ENCODE measurements at regions not wholly inside any gene's neighbourhood (a gene's known extent, or its start where the extent isn't known, plus 50 kb on each side); places are given as distances from the start of the nearest gene placed in this dataset.

GRCh38 chr14:42370056-42370455 is 763.4 kb downstream of the LRFN5 start:
- H3K27ac ChIP-seq (ENCODE audit: low read depth), result no peak overlapping the region
- H3K4me1 ChIP-seq (ENCODE audit: insufficient read depth), result no peaks in the 10 kb centered on the region
- no peak overlapping the region for H3K4me3 ChIP-seq (ENCODE audit: low read depth, low read length)
- DNase-seq (ENCODE audit: extremely low spot score), result no peak
- H3K36me3 ChIP-seq (ENCODE audit: insufficient read depth), result no peaks in the 10 kb centered on the region
- 98% methylated on average over 1 of the region's 1 CpG for WGBS

- no peak overlapping the region for H3K27ac ChIP-seq (ENCODE audit: low read depth)
- H3K4me1 ChIP-seq (ENCODE audit: insufficient read depth), result no peaks in the 10 kb centered on the region
- no peak for DNase-seq (ENCODE audit: extremely low spot score)
- H3K4me3 ChIP-seq (ENCODE audit: low read depth, low read length), result no peak overlapping the region
- WGBS, result 87% methylated on average over 1 of the region's 1 CpG
- no peaks in the 10 kb centered on the region for H3K36me3 ChIP-seq (ENCODE audit: insufficient read depth)
Measured at GRCh38 chr14:42368234-42368633, 761.6 kb downstream of the LRFN5 start.

DNA sequence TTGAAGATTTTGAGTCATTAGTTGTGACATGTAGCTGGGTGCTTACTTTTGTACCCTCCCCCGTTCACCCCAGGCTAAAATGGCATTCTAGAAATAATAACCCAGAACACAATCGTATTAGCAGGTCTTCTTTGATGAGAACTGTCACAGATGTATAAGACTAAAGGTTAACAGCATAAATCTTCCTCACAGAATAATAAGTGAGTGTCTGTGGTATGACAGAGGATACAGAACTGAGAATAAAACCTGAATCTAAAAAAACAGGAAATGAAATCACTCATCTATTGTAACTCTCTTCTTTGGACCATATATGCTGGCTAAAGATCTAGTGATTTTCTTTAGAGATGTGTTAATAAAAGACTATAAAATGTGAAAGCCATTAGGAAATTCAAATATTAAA is 746.6 kb downstream of the LRFN5 start:
- no peaks in the 10 kb centered on the region for H3K36me3 ChIP-seq (ENCODE audit: insufficient read depth)
- H3K4me3 ChIP-seq (ENCODE audit: low read depth, low read length), result no peak overlapping the region
- H3K27ac ChIP-seq (ENCODE audit: low read depth), result no peak overlapping the region
- DNase-seq (ENCODE audit: extremely low spot score), result no peak
- 77% methylated on average over 2 of the region's 2 CpGs for WGBS
- H3K4me1 ChIP-seq (ENCODE audit: insufficient read depth), result no peaks in the 10 kb centered on the region

GRCh38 chr14:42335918-42336317 is 729.2 kb downstream of the LRFN5 start:
- H3K4me3 ChIP-seq (ENCODE audit: low read depth, low read length), result no peak overlapping the region
- WGBS, result 46% methylated on average over 1 of the region's 1 CpG
- H3K4me1 ChIP-seq (ENCODE audit: insufficient read depth), result no peaks in the 10 kb centered on the region
- no peak overlapping the region for H3K27ac ChIP-seq (ENCODE audit: low read depth)
- no peak for DNase-seq (ENCODE audit: extremely low spot score)
- no peaks in the 10 kb centered on the region for H3K36me3 ChIP-seq (ENCODE audit: insufficient read depth)

GRCh38 chr14:42334931-42335330 is 728.3 kb downstream of the LRFN5 start:
- Histone ChIP-seq H3K4me1 (ENCODE audit: insufficient read depth) (no peaks in the 10 kb centered on the region), H3K4me3 (ENCODE audit: low read depth, low read length) (no peak overlapping the region), H3K27ac (ENCODE audit: low read depth) (no peak overlapping the region), H3K36me3 (ENCODE audit: insufficient read depth) (no peaks in the 10 kb centered on the region)
- DNase-seq (ENCODE audit: extremely low spot score), result no peak
- 87% methylated on average over 2 of the region's 2 CpGs for WGBS

DNA sequence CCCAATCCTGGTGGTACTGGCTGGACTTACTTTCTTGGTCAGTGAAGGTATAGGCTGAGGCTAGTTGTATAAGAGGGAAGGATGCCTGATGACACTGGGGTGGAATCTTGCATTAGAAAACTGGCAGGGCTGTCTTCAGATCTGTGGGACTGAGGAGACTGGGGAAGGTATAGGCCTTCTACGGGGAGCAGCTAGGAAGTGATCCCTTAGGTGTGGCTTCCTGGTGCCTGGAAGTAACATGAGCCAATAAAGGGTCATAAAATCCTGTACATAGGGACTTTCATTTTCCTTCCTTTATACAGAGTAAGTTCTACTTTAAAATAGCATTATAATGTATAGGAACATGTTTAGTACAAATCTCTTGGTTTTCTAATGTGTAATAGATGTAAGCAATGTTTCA is 716.8 kb downstream of the LRFN5 start:
- H3K36me3 ChIP-seq (ENCODE audit: insufficient read depth), result no peaks in the 10 kb centered on the region
- DNase-seq (ENCODE audit: extremely low spot score), result no peak
- no peak overlapping the region for H3K27ac ChIP-seq (ENCODE audit: low read depth)
- no peaks in the 10 kb centered on the region for H3K4me1 ChIP-seq (ENCODE audit: insufficient read depth)
- WGBS, result 54% methylated on average over 1 of the region's 1 CpG
- no peak overlapping the region for H3K4me3 ChIP-seq (ENCODE audit: low read depth, low read length)

DNA sequence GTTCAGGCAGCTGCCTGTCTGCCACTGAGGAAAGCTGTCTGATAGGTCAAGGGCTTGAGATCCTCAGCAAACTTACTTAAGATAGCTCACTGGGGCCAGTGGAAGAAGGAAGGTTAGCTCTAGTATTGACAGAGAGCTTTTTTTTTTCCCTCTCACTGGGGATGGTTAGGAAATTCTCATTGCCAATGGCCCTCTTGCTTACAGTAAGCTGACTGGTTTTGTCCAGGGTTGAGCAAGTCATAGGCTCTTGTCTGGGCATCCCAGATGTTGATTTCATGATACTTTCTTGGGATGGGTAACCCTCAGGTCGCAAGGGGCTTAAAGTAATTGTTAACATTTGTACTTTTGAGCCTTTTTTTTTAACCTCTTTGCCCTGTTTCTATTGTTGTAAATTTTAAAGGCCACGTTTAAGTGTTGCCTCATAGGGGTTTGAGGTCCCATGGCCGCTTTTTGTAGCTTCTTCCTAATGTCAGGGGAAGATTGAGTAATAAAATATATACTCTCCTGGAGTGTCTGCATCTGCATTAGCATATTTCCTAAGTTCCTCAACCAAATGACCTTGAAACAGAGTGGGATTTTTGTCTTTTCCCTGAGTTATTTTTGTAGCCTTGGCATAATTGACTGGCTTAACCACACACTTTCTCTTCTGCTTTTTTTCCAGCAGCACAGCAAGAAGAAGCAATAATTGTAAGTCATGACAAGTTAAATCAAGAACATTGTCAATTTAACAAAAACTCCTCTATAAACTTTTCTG is 716.0 kb downstream of the LRFN5 start:
- no peak for DNase-seq (ENCODE audit: extremely low spot score)
- no peak overlapping the region for H3K4me3 ChIP-seq (ENCODE audit: low read depth, low read length)
- no peak overlapping the region for H3K27ac ChIP-seq (ENCODE audit: low read depth)
- H3K4me1 ChIP-seq (ENCODE audit: insufficient read depth), result no peaks in the 10 kb centered on the region
- 73% methylated on average over 3 of the region's 3 CpGs for WGBS
- no peaks in the 10 kb centered on the region for H3K36me3 ChIP-seq (ENCODE audit: insufficient read depth)

DNA sequence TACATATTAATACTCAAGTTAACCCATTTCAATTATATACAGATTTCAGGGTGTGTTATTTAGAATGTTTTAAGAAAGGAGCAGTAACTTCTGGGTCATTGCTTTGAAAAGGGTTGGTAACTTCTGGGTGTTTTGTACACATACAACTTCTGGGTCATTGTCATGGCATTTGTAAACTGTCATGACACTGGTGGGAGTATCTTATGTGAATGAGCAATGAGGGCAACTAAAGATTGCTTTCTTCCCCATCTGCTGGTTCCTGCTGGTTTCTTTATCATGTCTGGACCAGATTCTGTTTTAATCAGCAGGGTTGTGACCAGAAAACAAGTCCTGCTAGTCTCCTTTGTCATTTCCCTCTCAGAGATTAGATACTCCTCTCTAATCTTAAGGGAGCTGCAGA is 713.3 kb downstream of the LRFN5 start:
- Histone ChIP-seq H3K4me3 (ENCODE audit: low read depth, low read length) (no peak overlapping the region), H3K4me1 (ENCODE audit: insufficient read depth) (no peaks in the 10 kb centered on the region), H3K36me3 (ENCODE audit: insufficient read depth) (no peaks in the 10 kb centered on the region), H3K27ac (ENCODE audit: low read depth) (no peak overlapping the region)
- no peak for DNase-seq (ENCODE audit: extremely low spot score)

DNA sequence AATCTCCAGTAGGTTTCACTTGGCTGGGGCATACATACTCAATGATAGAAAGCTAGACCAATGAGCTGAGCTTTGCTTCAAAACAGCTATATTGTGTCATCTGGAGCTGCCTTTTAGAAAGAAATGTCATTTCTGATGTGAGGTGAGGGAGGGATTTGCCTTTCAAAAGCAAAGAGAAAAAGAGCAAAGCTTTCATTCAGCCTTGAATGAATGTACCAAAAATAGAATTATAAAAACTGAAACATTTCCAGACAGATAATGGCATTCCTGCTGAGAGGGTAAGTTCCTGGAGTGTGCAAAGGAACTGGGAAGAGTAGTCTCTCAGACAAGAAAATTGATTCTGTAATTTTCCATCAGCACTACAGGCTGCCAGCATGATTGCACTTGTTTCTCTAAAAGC is 710.0 kb downstream of the LRFN5 start:
- no peak overlapping the region for H3K4me3 ChIP-seq (ENCODE audit: low read depth, low read length)
- H3K4me1 ChIP-seq (ENCODE audit: insufficient read depth), result no peaks in the 10 kb centered on the region
- no peak for DNase-seq (ENCODE audit: extremely low spot score)
- H3K36me3 ChIP-seq (ENCODE audit: insufficient read depth), result no peaks in the 10 kb centered on the region
- no peak overlapping the region for H3K27ac ChIP-seq (ENCODE audit: low read depth)

GRCh38 chr14:42311876-42312275 is 705.2 kb downstream of the LRFN5 start:
- Histone ChIP-seq H3K4me3 (ENCODE audit: low read depth, low read length) (no peak overlapping the region), H3K27ac (ENCODE audit: low read depth) (no peak overlapping the region), H3K4me1 (ENCODE audit: insufficient read depth) (no peaks in the 10 kb centered on the region), H3K36me3 (ENCODE audit: insufficient read depth) (no peaks in the 10 kb centered on the region)
- whole genome bisulfite sequencing, result 78% methylated on average over 9 of the region's 9 CpGs
- DNase-seq (ENCODE audit: extremely low spot score), result no peak

- WGBS, result 89% methylated on average over 5 of the region's 5 CpGs
- H3K36me3 ChIP-seq (ENCODE audit: insufficient read depth), result no peaks in the 10 kb centered on the region
- no peak for DNase-seq (ENCODE audit: extremely low spot score)
- no peak overlapping the region for H3K27ac ChIP-seq (ENCODE audit: low read depth)
- no peak overlapping the region for H3K4me3 ChIP-seq (ENCODE audit: low read depth, low read length)
- H3K4me1 ChIP-seq (ENCODE audit: insufficient read depth), result no peaks in the 10 kb centered on the region
Measured at GRCh38 chr14:42307239-42307825, 700.7 kb downstream of the LRFN5 start.

DNA sequence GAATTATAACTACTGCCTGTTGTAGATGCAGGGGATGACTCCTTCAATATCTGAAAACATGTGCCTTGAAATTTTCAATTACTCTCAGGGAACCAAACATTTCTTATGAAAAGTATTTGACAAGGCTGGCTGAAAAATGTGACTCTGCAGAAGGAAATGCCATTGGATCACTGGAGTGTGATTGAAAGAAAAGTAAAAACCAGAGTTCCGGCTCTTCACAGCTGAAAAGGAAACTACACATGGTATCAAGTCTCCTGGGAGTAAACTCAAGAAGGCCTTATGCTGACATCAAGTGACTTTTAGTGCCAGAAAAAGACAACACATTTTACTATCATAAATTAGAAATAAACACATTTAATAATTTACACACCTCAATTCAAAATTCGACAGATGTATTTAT is 693.0 kb downstream of the LRFN5 start:
- Histone ChIP-seq H3K4me1 (ENCODE audit: insufficient read depth) (no peaks in the 10 kb centered on the region), H3K36me3 (ENCODE audit: insufficient read depth) (no peaks in the 10 kb centered on the region), H3K27ac (ENCODE audit: low read depth) (no peak overlapping the region), H3K4me3 (ENCODE audit: low read depth, low read length) (no peak overlapping the region)
- WGBS, result 72% methylated on average over 2 of the region's 2 CpGs
- no peak for DNase-seq (ENCODE audit: extremely low spot score)

- no peak overlapping the region for H3K27ac ChIP-seq (ENCODE audit: low read depth)
- H3K4me3 ChIP-seq (ENCODE audit: low read depth, low read length), result no peak overlapping the region
- H3K4me1 ChIP-seq (ENCODE audit: insufficient read depth), result no peaks in the 10 kb centered on the region
- no peaks in the 10 kb centered on the region for H3K36me3 ChIP-seq (ENCODE audit: insufficient read depth)
- DNase-seq (ENCODE audit: extremely low spot score), result no peak
- 60% methylated on average over 1 of the region's 1 CpG for WGBS
Measured at GRCh38 chr14:42293180-42293579, 686.5 kb downstream of the LRFN5 start.

DNA sequence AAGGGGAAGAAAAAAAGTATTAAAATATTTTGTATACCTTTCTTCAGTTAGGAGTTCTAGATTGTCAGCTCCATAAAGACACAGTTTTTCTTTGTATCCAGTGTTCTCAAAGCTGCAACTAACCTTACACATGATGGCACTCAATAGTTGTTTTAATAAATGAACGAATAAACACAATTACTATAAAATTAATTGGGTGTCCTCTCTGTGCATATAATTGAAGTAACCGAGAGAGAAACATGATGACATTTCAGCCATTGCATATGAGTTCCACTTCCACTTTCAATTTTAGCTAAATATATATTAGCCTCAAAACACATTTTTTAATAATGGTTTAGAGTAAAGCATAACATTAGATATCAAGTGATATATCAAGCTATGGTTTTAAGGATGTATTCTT is 671.2 kb downstream of the LRFN5 start:
- DNase-seq (ENCODE audit: extremely low spot score), result no peak
- no peaks in the 10 kb centered on the region for H3K4me1 ChIP-seq (ENCODE audit: insufficient read depth)
- H3K4me3 ChIP-seq (ENCODE audit: low read depth, low read length), result no peak overlapping the region
- no peaks in the 10 kb centered on the region for H3K36me3 ChIP-seq (ENCODE audit: insufficient read depth)
- WGBS, result 79% methylated on average over 2 of the region's 2 CpGs
- no peak overlapping the region for H3K27ac ChIP-seq (ENCODE audit: low read depth)

GRCh38 chr14:42269234-42269633 is 662.6 kb downstream of the LRFN5 start:
- no peak overlapping the region for H3K4me3 ChIP-seq (ENCODE audit: low read depth, low read length)
- WGBS, result 85% methylated on average over 1 of the region's 1 CpG
- H3K27ac ChIP-seq (ENCODE audit: low read depth), result no peak overlapping the region
- H3K4me1 ChIP-seq (ENCODE audit: insufficient read depth), result no peaks in the 10 kb centered on the region
- DNase-seq (ENCODE audit: extremely low spot score), result no peak
- no peaks in the 10 kb centered on the region for H3K36me3 ChIP-seq (ENCODE audit: insufficient read depth)
